ENCODE measurements at regions not wholly inside any gene's neighbourhood (a gene's known extent, or its start where the extent isn't known, plus 50 kb on each side); places are given as distances from the start of the nearest gene placed in this dataset.

- no peak for DNase-seq
These were observed 54.6 kb upstream of the DEPDC1 start for GRCh38 chr1:68551459-68551858.

- DNase-seq = no peak
These were observed 61.6 kb upstream of the DEPDC1 start for GRCh38 chr1:68558321-68559026.

- no peak for DNase-seq
These were observed 69.0 kb upstream of the DEPDC1 start for GRCh38 chr1:68565923-68566322.

GRCh38 chr1:68570871-68571270, 74.0 kb upstream of the DEPDC1 start:
- no peak for DNase-seq

- DNase-seq = no peak
These were observed 74.8 kb upstream of the DEPDC1 start for GRCh38 chr1:68571454-68572235.

GRCh38 chr1:68585351-68585750, 88.5 kb upstream of the DEPDC1 start:
- DNase-seq = no peak

GRCh38 chr1:68586766-68587165, 89.9 kb upstream of the DEPDC1 start:
- no peak for DNase-seq

GRCh38 chr1:68588304-68588703, 91.4 kb upstream of the DEPDC1 start:
- DNase-seq = no peak

GRCh38 chr1:68590473-68590872, 93.6 kb upstream of the DEPDC1 start:
- DNase-seq = no peak

GRCh38 chr1:68594851-68595250, 98.0 kb upstream of the DEPDC1 start:
- DNase-seq = no peak

GRCh38 chr1:68600049-68600661, 103.3 kb upstream of the DEPDC1 start:
- DNase-seq = peak; percentile 2 to 23

- DNase-seq = no peak
These were observed 111.4 kb upstream of the DEPDC1 start for GRCh38 chr1:68608289-68608688.

GRCh38 chr1:68615312-68615711, 118.4 kb upstream of the DEPDC1 start:
- DNase-seq = no peak

GRCh38 chr1:68617942-68618341, 121.1 kb upstream of the DEPDC1 start:
- DNase-seq = no peak

GRCh38 chr1:68620571-68620970, 123.7 kb upstream of the DEPDC1 start:
- DNase-seq = no peak

GRCh38 chr1:68623700-68624099, 126.8 kb upstream of the DEPDC1 start:
- no peak for DNase-seq

- no peak for DNase-seq
These were observed 127.4 kb upstream of the DEPDC1 start for GRCh38 chr1:68624233-68624632.

- DNase-seq = no peak
These were observed 128.7 kb upstream of the DEPDC1 start for GRCh38 chr1:68625624-68626023.

- DNase-seq = no peak
These were observed 136.4 kb upstream of the DEPDC1 start for GRCh38 chr1:68633141-68633919.

GRCh38 chr1:68644504-68644903, 147.6 kb upstream of the DEPDC1 start:
- DNase-seq = no peak

GRCh38 chr1:68651115-68651514, 154.2 kb upstream of the DEPDC1 start:
- DNase-seq = no peak

GRCh38 chr1:68653882-68654281, 157.0 kb upstream of the DEPDC1 start:
- no peak for DNase-seq

- no peak for DNase-seq
These were observed 176.9 kb upstream of the DEPDC1 start for GRCh38 chr1:68673771-68674170.

Measured in NCI-H2081 (cell line).